B cell (primary cell): ENCODE measurements at regions not wholly inside any gene's neighbourhood (a gene's known extent, or its start where the extent isn't known, plus 50 kb on each side); places are given as distances from the start of the nearest gene placed in this dataset.
A peak's percentile ranks its signal among the peaks of the same experiment; 100 is the strongest.

Experiments used
- ATAC-seq: fragments of 200-7000 bp; cut with Tn5 transposase; one replicate; pipeline ENCODE4 v1.10.0; 2021; ENCODE audit warnings: low read depth, mild to moderate bottlenecking, moderate number of reproducible peaks, moderate library complexity
- CTCF ChIA-PET: fragments of 350-600 bp; sonication (Branson Sonifier 250); formaldehyde crosslinking; loops from one replicate; lab custom pipeline; 2021; ENCODE audit warnings: antibody characterized with exemption, inconsistent platforms; lab: Charles Lee
- POLR2A ChIA-PET: fragments of 350-600 bp; sonication (Branson Sonifier 250); formaldehyde crosslinking; loops from one replicate; lab custom pipeline; 2021; ENCODE audit warnings: antibody characterized with exemption; lab: Charles Lee
- DNase-seq: peaks from one replicate; pipeline ENCODE4 v3.0.0; 2013
- H2AFZ ChIP-seq: 2 replicates; pipeline ENCODE4 v1.6.1; 2012; ENCODE audit warnings: mild to moderate bottlenecking, low read depth, low read length; ENCODE audit not compliant: insufficient read depth, poor library complexity, severe bottlenecking
- H3K27ac ChIP-seq, 2 donors: 1 replicate in 1 of 2; 2 replicates in 1 of 2; pipeline ENCODE4 v1.5.1; 2012 to 2013; ENCODE audit warnings: low read length in 2 of 2, mild to moderate bottlenecking in 2 of 2, moderate library complexity in 1 of 2
- H3K27me3 ChIP-seq, 4 experiments: fragments of 200-600 bp in 1 of 4; sonication (generic) in 1 of 4; replicated peaks in 1 of 4; 1 replicate in 2 of 4; 2 replicates in 2 of 4; pipeline versions ENCODE4 v1.6.1 to v1.7.0; 2013 to 2016; ENCODE audit warnings: low read length in 3 of 4, mild to moderate bottlenecking in 2 of 4, mixed read lengths in 1 of 4, moderate library complexity in 1 of 4; ENCODE audit not compliant: insufficient read depth in 4 of 4, control insufficient read depth in 3 of 4; ENCODE audit errors: control extremely low read depth in 1 of 4
- H3K36me3 ChIP-seq, 2 experiments: replicated peaks in 1 of 2; 1 replicate in 1 of 2; 2 replicates in 1 of 2; pipeline versions ENCODE4 v1.6.1 to v1.7.1; 2013; ENCODE audit warnings: low read length in 1 of 2; ENCODE audit not compliant: insufficient read depth in 2 of 2, control insufficient read depth in 1 of 2; ENCODE audit errors: control extremely low read depth in 1 of 2, extremely low read depth in 1 of 2
- H3K4me1 ChIP-seq, 2 donors: fragments of 200-600 bp in 1 of 2; sonication (generic) in 1 of 2; 1 replicate in 1 of 2; 2 replicates in 1 of 2; pipeline versions ENCODE4 v1.5.1 to v1.6.1; 2013 to 2017; ENCODE audit warnings: low read length in 2 of 2; ENCODE audit not compliant: control insufficient read depth in 2 of 2, insufficient read depth in 2 of 2
- H3K4me2 ChIP-seq: replicated peaks from 2 replicates; pipeline ENCODE3; 2012; ENCODE audit warnings: mild to moderate bottlenecking, low read depth, low read length; ENCODE audit not compliant: poor library complexity, severe bottlenecking
- H3K4me3 ChIP-seq, 5 experiments: fragments of 200-600 bp in 1 of 5; sonication (generic) in 1 of 5; 1 replicate in 3 of 5; 2 replicates in 2 of 5; pipeline versions ENCODE4 v1.5.1 to v1.7.0; 2011 to 2016; ENCODE audit warnings: low read length in 4 of 5, mild to moderate bottlenecking in 4 of 5, low read depth in 2 of 5, control low read depth in 1 of 5, moderate library complexity in 1 of 5; ENCODE audit not compliant: insufficient read depth in 1 of 5; ENCODE audit errors: control extremely low read depth in 1 of 5, extremely low read depth in 1 of 5
- H3K79me2 ChIP-seq: fragments of 200-600 bp; sonication (generic); one replicate; pipeline ENCODE4 v1.6.0; 2016; ENCODE audit warnings: low read length; ENCODE audit not compliant: control insufficient read depth, insufficient read depth
- H3K9ac ChIP-seq: fragments of 200-600 bp; sonication (generic); 2 replicates; pipeline ENCODE4 v1.6.1; 2017; ENCODE audit warnings: mild to moderate bottlenecking, low read length, moderate library complexity
- H3K9me3 ChIP-seq, 3 donors: one replicate each; pipeline versions ENCODE4 v1.6.1 to v1.7.1; 2013; ENCODE audit warnings: low read length in 2 of 3; ENCODE audit not compliant: control insufficient read depth in 2 of 3, insufficient read depth in 1 of 3; ENCODE audit errors: control extremely low read depth in 1 of 3
- H4K20me1 ChIP-seq: 2 replicates; pipeline ENCODE4 v1.6.0; 2012; ENCODE audit warnings: mild to moderate bottlenecking, low read length; ENCODE audit not compliant: insufficient read depth, control insufficient read depth, poor library complexity, severe bottlenecking
- H3K27ac Mint-ChIP-seq: one replicate; pipeline ENCODE4 v1.8.0; 2021; ENCODE audit warnings: mixed read lengths
- H3K27me3 Mint-ChIP-seq: one replicate; pipeline ENCODE4 v1.8.0; 2021; ENCODE audit warnings: mixed read lengths
- H3K4me1 Mint-ChIP-seq: one replicate; pipeline ENCODE4 v1.8.0; 2021; ENCODE audit warnings: mixed read lengths
- H3K4me3 Mint-ChIP-seq: one replicate; pipeline ENCODE4 v1.8.0; 2021; ENCODE audit warnings: mixed read lengths
- H3K9me3 Mint-ChIP-seq: one replicate; pipeline ENCODE4 v1.8.0; 2022; ENCODE audit warnings: mixed read lengths; ENCODE audit not compliant: insufficient read depth
- EZH2 ChIP-seq: IDR thresholded peaks from 2 replicates; pipeline ENCODE4 v1.6.1; 2012; ENCODE audit warnings: borderline replicate concordance, low read depth, mild to moderate bottlenecking, moderate library complexity, low read length; ENCODE audit not compliant: insufficient read depth, poor library complexity, severe bottlenecking
- WGBS: methylation state at CpG from one replicate; pipeline ENCODE4 v1.1.5; 2013; ENCODE audit warnings: missing lambda C conversion rate; ENCODE audit not compliant: insufficient coverage; 5-methylcytosine and 5-hydroxymethylcytosine counted together
- intact Hi-C: fragments of 100-400 bp; cut with micrococcal nuclease; formaldehyde crosslinking; loops from one replicate; pipeline ENCODE4 v1.10.0; 2022
- TF ChIP-seq, protein P1 (sequence below): fragments of 200-600 bp; IDR thresholded peaks from one replicate; pipeline ENCODE4 v1.8.0; 2022; ENCODE audit warnings: antibody characterized with exemption, mild to moderate bottlenecking

DNA sequence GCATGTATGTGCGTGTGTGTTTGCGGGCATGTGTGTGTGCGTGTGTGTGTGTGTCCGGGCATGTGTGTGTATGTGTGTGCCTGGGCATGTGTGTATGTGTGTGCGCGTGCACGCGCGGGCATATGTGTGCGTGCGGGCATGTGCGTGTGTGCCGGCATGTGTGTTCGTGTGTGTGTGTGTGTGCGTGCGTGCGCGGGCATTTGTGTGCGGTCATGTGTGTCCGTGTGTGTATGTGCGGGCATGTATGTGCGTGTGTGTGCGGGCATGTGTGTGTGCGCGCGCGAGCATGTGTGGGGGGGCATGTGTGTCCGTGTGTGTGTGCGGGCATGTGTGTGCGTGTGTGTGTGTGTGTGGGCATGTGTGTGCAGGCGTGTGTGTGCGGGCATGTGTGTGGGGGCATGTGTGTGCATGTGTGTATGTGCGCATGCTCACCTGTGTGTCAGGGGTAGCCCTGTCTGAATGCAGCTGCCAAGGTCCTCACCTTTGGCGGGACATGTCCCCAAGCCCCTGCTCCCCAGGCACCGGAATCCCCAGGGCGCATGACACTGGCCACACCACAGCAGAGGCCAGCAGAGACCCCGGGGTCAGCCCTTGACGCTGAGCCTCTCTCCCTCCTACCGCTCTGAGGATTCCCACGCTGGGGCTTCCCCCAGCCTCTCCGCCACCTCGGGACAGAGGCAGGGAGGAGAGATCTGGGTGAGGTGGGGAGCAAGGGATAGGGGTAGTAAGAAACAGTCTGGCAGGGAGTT, 109.5 kb upstream of the NCOR2 start:
- Histone ChIP-seq H2AFZ (no peak overlapping the region), H3K27ac (no peak overlapping the region), H4K20me1 (no peaks in the 10 kb centered on the region), H3K4me2 (no peak overlapping the region), H3K4me1 (peaks cover 0 to 15% of the 10 kb centered on the region in 2 donors), H3K4me3 (no peak overlapping the region), H3K79me2 (no peaks in the 10 kb centered on the region), H3K9ac (no peak overlapping the region), H3K9me3 (peaks cover 0 to 3% (median 0%) of the 10 kb centered on the region in 3 donors), H3K36me3 (no peaks in the 10 kb centered on the region), H3K27me3 (no peaks in the 10 kb centered on the region)
- H3K27ac Mint-ChIP-seq = no peak overlapping the region
- H3K27me3 Mint-ChIP-seq = no peaks in the 10 kb centered on the region
- ATAC-seq = no peak
- CTCF ChIA-PET = no interaction called here
- H3K4me1 Mint-ChIP-seq = peaks cover 11% of the 10 kb centered on the region
- POLR2A ChIA-PET = no interaction called here
- intact Hi-C loops = no loop called here
- no peak for DNase-seq
- WGBS = 90% methylated on average over 35 of the region's 42 CpGs
- H3K4me3 Mint-ChIP-seq = no peak overlapping the region
- no peaks in the 10 kb centered on the region for H3K9me3 Mint-ChIP-seq
- TF ChIP-seq EZH2 = no peak
- TF ChIP-seq, protein P1, sequence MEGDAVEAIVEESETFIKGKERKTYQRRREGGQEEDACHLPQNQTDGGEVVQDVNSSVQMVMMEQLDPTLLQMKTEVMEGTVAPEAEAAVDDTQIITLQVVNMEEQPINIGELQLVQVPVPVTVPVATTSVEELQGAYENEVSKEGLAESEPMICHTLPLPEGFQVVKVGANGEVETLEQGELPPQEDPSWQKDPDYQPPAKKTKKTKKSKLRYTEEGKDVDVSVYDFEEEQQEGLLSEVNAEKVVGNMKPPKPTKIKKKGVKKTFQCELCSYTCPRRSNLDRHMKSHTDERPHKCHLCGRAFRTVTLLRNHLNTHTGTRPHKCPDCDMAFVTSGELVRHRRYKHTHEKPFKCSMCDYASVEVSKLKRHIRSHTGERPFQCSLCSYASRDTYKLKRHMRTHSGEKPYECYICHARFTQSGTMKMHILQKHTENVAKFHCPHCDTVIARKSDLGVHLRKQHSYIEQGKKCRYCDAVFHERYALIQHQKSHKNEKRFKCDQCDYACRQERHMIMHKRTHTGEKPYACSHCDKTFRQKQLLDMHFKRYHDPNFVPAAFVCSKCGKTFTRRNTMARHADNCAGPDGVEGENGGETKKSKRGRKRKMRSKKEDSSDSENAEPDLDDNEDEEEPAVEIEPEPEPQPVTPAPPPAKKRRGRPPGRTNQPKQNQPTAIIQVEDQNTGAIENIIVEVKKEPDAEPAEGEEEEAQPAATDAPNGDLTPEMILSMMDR = no peak

DNA sequence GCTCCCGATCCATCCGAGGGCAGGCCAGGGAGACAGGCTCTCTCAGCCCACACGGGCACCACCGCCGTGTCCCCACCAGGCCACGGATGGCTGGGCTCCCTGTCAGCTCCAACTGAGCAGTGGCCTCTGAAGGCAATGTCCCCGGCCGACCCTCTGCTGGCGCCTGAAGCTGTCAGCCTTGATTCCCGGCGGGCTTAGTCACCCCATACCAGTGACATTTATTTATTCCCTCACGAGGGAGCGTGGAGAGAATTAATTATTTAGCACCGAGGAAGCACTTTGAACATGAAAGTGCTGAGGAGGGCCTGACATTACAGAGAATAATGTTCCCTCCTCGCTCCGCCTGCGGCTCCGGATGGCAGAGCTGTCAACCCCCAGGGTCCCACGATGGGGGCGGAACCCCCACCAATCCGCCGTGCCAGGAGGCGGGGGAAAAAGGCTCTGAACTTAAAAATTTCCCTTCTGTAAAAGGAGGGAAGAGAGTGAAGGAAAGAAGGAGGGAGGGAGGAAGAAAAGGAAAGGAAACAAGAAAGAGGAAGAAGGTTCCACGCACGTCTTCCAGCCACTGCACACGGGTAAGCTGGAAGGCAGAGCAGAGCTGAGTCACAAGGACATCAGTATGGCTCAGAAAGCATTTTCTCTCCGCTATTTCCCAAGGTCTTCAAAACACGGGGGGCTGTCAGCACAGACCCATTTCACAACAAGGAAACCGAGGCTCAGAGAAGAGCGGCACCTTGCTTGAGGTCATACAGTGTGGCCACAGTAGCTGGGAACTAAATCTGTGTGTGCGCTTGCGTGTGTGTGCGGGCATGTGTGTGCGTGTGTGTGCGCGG, 108.7 kb upstream of the NCOR2 start:
- H3K27ac Mint-ChIP-seq = no peak overlapping the region
- H3K4me3 Mint-ChIP-seq = peak overlapping the region; percentile 8
- TF ChIP-seq EZH2 = no peak
- TF ChIP-seq, protein P1 = no peak
- Histone ChIP-seq H3K36me3 (no peaks in the 10 kb centered on the region), H3K27me3 (no peaks in the 10 kb centered on the region), H3K4me2 (peak overlapping the region; percentile 24), H3K79me2 (no peaks in the 10 kb centered on the region), H4K20me1 (no peaks in the 10 kb centered on the region), H3K4me3 (no peak overlapping the region), H2AFZ (no peak overlapping the region), H3K9me3 (no peaks in the 10 kb centered on the region), H3K4me1 (peaks cover 0 to 9% of the 10 kb centered on the region in 2 donors), H3K27ac (no peak overlapping the region), H3K9ac (no peak overlapping the region)
- ChIA-PET CTCF (no interaction called here), POLR2A (no interaction called here)
- H3K9me3 Mint-ChIP-seq = no peaks in the 10 kb centered on the region
- peaks cover 6% of the 10 kb centered on the region for H3K4me1 Mint-ChIP-seq
- intact Hi-C loops = no loop called here
- ATAC-seq (no peak), DNase-seq (peak; percentile 14)
- 58% methylated on average over 25 of the region's 36 CpGs for WGBS
- no peaks in the 10 kb centered on the region for H3K27me3 Mint-ChIP-seq
